HG02642 (cell line): ENCODE measurements at regions not wholly inside any gene's neighbourhood (a gene's known extent, or its start where the extent isn't known, plus 50 kb on each side); places are given as distances from the start of the nearest gene placed in this dataset.

ENCODE experiments used
- ATAC-seq: cut with Tn5 transposase; IDR thresholded peaks from one replicate; pipeline ENCODE4 v1.9.1; 2021; ENCODE audit warnings: mild to moderate bottlenecking; ENCODE audit not compliant: unreplicated experiment, poor library complexity

DNA sequence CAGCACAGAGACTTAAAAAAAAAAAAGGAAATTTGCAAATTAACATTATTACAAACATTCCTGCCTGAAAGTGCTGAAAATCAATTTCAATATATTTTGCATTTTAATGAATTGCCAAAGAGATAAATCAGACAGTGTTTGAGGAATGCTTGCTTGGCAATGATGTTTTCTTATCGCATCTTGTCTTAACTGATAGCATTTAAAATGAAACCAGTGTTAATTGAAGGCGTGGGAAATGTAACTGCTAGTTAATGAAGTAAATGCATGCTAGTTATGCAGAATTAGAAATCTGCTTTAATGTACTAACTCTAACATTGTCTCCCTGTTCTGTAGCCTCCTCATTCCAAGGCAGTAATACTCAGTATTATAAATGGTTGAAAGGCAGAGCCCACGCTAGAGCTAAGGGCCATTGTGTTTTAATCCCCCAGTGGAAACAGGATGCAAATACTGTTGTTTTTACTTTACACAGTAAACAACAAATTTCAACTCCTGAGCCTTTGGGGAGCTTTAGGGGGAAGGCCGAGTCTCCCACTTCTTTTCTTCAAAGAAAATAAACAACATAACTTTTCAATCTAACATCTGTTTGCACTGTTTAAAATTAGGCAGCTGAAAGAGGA, 586.9 kb downstream of the TLE4 start:
- no peak for ATAC-seq

GRCh38 chr9:80158131-80158530, 586.4 kb downstream of the TLE4 start:
- no peak for ATAC-seq

DNA sequence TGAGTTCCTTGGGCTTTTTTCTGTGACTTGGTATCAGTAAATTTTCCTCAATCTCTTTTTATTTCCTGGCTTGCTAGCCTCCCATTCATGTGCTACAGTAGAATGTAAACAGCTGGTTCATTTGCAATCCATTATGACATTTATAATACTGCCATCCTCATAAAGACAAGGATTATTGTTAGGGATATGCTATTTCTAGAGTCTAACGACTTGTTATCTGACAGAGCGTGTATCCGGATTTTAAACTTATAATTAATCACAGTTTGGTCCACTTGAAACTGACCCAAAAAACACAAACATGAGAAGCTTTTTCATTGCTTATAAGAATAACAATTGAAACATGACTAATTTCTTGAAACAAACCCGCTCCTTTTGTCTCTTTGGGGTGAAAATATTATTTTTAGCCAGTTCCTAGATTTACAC, 585.8 kb downstream of the TLE4 start:
- ATAC-seq = no peak

DNA sequence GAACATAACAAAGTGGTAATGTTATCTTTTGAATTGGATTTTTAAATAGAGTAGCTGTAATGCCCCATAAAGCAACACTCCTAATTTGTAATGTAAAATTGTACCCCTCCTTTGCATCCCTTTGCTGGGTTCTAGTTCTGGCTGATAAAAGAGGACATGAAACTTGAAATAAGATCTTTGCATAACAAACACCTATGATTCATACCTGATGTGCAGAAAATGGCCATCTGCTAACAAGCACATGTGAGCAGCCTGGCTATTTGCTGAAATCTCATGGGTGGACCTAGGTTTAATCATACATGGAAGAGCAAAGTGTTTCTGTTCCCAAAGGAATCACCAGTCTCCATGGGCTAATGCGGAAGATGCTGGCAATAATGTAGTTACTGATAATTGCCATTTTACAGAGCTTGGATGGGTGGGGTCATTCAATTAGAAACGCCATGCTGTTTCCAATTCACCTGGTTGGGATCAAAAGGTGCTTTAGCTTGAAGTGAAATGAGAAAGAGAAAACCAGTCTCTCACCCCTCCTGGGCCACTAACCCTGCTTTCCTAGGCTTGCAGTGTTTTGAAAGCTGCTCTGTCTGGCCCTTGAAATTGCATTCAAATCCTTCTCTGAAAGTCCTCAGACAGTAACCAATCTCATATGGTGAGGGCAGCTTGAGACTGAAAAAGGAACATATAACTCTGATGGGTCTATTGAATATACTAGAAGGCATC, 585.1 kb downstream of the TLE4 start:
- peak; percentile 64 for ATAC-seq

GRCh38 chr9:80156262-80156661, 584.5 kb downstream of the TLE4 start:
- ATAC-seq = no peak

DNA sequence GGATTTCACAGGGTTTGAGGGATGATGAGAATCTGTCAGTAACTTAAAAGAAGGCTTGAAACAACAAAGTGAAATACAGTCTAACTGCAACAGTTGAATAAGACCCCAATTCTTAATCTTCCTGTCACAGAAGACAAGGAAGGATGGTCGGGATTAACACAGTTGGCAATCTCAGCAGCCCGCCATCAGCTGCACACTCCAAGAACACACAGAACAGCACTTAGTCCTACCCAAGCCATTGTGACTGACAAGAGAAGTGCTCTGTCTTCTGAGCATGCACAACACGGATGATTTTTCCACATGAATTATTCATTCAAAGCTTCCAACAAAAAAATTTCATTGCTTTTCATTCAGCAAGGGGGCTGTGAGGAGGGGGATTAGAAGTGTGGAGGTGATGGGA, 576.1 kb downstream of the TLE4 start:
- no peak for ATAC-seq

GRCh38 chr9:80146466-80146865, 574.7 kb downstream of the TLE4 start:
- ATAC-seq = no peak

GRCh38 chr9:80144856-80145255, 573.1 kb downstream of the TLE4 start:
- ATAC-seq = no peak

- no peak for ATAC-seq
Measured at GRCh38 chr9:80144406-80144805, 572.6 kb downstream of the TLE4 start.

GRCh38 chr9:80143899-80144298, 572.1 kb downstream of the TLE4 start:
- ATAC-seq = no peak

- peak; percentile 97 for ATAC-seq
Measured at GRCh38 chr9:80134487-80134886, 562.7 kb downstream of the TLE4 start.

GRCh38 chr9:80131627-80132026, 559.9 kb downstream of the TLE4 start:
- ATAC-seq = no peak

DNA sequence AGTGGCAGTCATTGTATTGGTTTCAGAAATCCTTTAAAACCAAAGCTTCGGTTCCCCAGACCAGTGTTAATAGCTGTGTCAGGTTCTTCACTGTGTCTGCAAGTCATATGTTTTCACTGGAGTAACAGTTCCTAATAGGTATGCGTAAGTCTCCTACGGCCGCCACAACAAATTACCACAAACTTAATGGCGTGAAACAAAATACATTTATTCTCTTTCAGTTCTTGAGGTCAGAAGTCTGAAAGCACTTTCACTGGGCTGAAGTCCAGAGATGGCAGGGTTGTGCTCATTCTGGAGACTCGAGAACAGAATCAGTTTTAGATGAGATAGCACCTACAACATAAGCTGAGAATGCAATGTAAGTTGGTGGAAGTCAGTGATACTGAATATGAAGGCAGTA, 556.2 kb downstream of the TLE4 start:
- ATAC-seq = no peak

DNA sequence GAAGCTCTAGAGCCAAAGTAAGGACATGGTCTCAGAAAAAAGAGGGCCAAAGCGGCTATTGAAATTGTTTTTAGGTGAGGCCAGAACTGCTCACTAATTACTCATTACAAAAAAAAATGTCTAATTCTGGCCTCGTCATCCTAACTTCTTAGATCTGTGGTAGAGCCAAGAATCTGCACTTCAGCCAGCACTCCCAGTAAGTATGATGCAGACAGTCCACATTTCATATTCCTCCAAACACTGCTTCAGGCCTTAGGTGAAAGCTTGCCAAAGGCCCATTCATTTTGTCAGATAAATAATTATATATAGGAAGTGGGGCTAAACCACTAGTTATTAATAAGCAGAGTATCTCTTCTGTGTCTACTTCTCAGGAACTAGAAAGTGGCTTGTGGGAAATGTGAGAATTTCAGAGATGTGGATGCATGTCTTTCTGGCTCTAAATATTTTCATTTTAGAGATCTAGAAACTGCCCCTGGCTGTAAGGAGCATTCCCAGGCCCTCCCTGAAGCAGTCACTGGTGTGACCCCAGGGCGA, 554.0 kb downstream of the TLE4 start:
- no peak for ATAC-seq

DNA sequence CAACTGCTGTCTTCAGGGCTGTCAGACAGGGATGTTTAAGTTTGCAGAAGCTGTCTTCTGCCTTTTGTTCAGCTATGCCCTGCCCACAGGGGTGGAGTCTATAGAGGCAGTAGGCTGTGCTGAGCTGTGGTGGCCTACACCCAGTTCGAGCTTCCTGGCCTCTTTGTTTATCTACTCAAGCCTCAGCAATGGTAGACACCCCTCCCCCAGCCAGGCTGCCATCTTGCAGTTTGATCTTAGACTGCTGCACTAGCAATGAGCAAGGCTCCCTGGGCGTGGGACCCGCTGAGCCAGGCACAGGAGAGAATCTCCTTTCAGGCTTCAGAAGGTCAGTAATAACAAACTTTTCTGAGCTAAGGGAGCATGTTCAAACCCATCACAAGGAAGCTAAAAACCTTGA, 545.3 kb downstream of the TLE4 start:
- no peak for ATAC-seq

GRCh38 chr9:80114241-80114640, 542.5 kb downstream of the TLE4 start:
- ATAC-seq = no peak

- ATAC-seq = no peak
Measured at GRCh38 chr9:80107931-80108660, 536.3 kb downstream of the TLE4 start.

GRCh38 chr9:80097476-80097875, 525.7 kb downstream of the TLE4 start:
- ATAC-seq = no peak

- ATAC-seq = no peak
Measured at GRCh38 chr9:80094176-80094771, 522.5 kb downstream of the TLE4 start.

DNA sequence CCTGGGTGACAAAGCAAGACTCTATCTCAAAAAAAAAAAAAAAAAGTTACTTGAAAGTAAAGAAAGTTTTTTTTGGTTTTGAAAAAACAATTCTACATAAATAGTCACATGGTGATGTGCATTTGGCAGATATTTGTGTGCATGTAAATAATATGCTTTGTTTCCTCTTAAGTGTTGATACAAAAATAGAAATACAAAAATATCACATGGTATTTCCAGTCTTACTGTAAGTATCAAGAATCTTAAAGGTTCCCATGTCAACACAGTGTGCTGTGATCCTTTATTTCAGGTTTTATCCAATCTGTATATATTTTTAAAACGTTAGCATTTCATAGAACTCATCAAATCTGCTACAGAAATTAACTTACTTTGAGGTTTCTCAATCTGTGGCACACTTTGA, 521.9 kb downstream of the TLE4 start:
- ATAC-seq = no peak

- ATAC-seq = no peak
Measured at GRCh38 chr9:80091526-80091925, 519.8 kb downstream of the TLE4 start.
